22Rv1 (cell line): ENCODE measurements at regions not wholly inside any gene's neighbourhood (a gene's known extent, or its start where the extent isn't known, plus 50 kb on each side); places are given as distances from the start of the nearest gene placed in this dataset.

ENCODE experiments used
- H3K27ac ChIP-seq: fragments of 450-650 bp; 2 replicates; pipeline ENCODE4 v1.5.1; 2017
- CTCF ChIP-seq: fragments of 450-650 bp; IDR thresholded peaks from 2 replicates; pipeline ENCODE4 v1.5.1; 2017; ENCODE audit warnings: mild to moderate bottlenecking
- ZFX ChIP-seq: fragments of 450-650 bp; IDR thresholded peaks from 2 replicates; pipeline ENCODE4 v1.6.1; 2017; ENCODE audit warnings: antibody characterized with exemption, borderline replicate concordance

- H3K27ac ChIP-seq = no peak overlapping the region
- no peak for TF ChIP-seq CTCF
- no peak for TF ChIP-seq ZFX
Measured at GRCh38 chr6:23435798-23436197, 690.2 kb upstream of the NRSN1 start.

- TF ChIP-seq CTCF (no peak), ZFX (no peak)
- no peak overlapping the region for H3K27ac ChIP-seq
Measured at GRCh38 chr6:23441808-23442461, 684.1 kb upstream of the NRSN1 start.

GRCh38 chr6:23445157-23445710 lies 680.8 kb upstream of the NRSN1 start:
- TF ChIP-seq CTCF (no peak), ZFX (no peak)
- H3K27ac ChIP-seq = no peak overlapping the region

GRCh38 chr6:23446469-23446967 lies 679.5 kb upstream of the NRSN1 start:
- TF ChIP-seq CTCF (peak; percentile 64), ZFX (no peak)
- H3K27ac ChIP-seq = no peak overlapping the region

GRCh38 chr6:23447731-23448130 lies 678.3 kb upstream of the NRSN1 start:
- no peak overlapping the region for H3K27ac ChIP-seq
- no peak for TF ChIP-seq CTCF
- no peak for TF ChIP-seq ZFX

GRCh38 chr6:23448281-23448680 lies 677.7 kb upstream of the NRSN1 start:
- no peak for TF ChIP-seq ZFX
- no peak for TF ChIP-seq CTCF

GRCh38 chr6:23454080-23454976 lies 671.7 kb upstream of the NRSN1 start:
- no peak overlapping the region for H3K27ac ChIP-seq
- TF ChIP-seq CTCF = no peak
- no peak for TF ChIP-seq ZFX

More at GRCh38 chr6:23448281-23448680, 677.7 kb upstream of the NRSN1 start:
- no peak overlapping the region for H3K27ac ChIP-seq
